Dedifferentiated amniotic fluid mesenchymal stem cell (primary cell): ENCODE measurements at regions not wholly inside any gene's neighbourhood (a gene's known extent, or its start where the extent isn't known, plus 50 kb on each side); places are given as distances from the start of the nearest gene placed in this dataset.
"Not testable (repeated sequence)": the region's sequence is repeated elsewhere in the genome, so short reads cannot be mapped to it uniquely, and the experiment has no call there.

Source experiments
- DNase-seq: peaks from one replicate; pipeline ENCODE4 v3.0.0-alpha.2; 2016; ENCODE audit errors: extremely low spot score

GRCh38 chr6:26234421-26235301, 130.3 kb upstream of the BTN3A2 start:
- DNase-seq, result peak; percentile 75

- no peak for DNase-seq
These were observed 129.7 kb upstream of the BTN3A2 start for GRCh38 chr6:26235302-26235670.

- DNase-seq, result not testable (repeated sequence)
These were observed 125.6 kb upstream of the BTN3A2 start for GRCh38 chr6:26239415-26239814.

GRCh38 chr6:26240157-26241032, 124.6 kb upstream of the BTN3A2 start:
- peak; percentile 90 for DNase-seq

- peak; percentile 65 for DNase-seq
These were observed 123.7 kb upstream of the BTN3A2 start for GRCh38 chr6:26241033-26241895.

GRCh38 chr6:26243132-26243531, 121.9 kb upstream of the BTN3A2 start:
- no peak for DNase-seq

- no peak for DNase-seq
These were observed 121.2 kb upstream of the BTN3A2 start for GRCh38 chr6:26243752-26244151.

GRCh38 chr6:26246058-26246457, 118.9 kb upstream of the BTN3A2 start:
- no peak for DNase-seq

- no peak for DNase-seq
These were observed 118.4 kb upstream of the BTN3A2 start for GRCh38 chr6:26246553-26246952.

- DNase-seq, result no peak
These were observed 115.4 kb upstream of the BTN3A2 start for GRCh38 chr6:26249707-26249956.

GRCh38 chr6:26249957-26250697, 114.9 kb upstream of the BTN3A2 start:
- peak; percentile 56 for DNase-seq

- DNase-seq, result peak; percentile 44
These were observed 114.3 kb upstream of the BTN3A2 start for GRCh38 chr6:26250698-26251044.

- peak; percentile 84 for DNase-seq
These were observed 113.5 kb upstream of the BTN3A2 start for GRCh38 chr6:26251354-26252076.

GRCh38 chr6:26252077-26252472, 112.9 kb upstream of the BTN3A2 start:
- no peak for DNase-seq

GRCh38 chr6:26254724-26255123, 110.3 kb upstream of the BTN3A2 start:
- no peak for DNase-seq

- DNase-seq, result no peak
These were observed 107.7 kb upstream of the BTN3A2 start for GRCh38 chr6:26257272-26257671.

GRCh38 chr6:26258212-26258977, 106.6 kb upstream of the BTN3A2 start:
- DNase-seq, result no peak

- no peak for DNase-seq
These were observed 104.8 kb upstream of the BTN3A2 start for GRCh38 chr6:26260110-26260637.

- DNase-seq, result no peak
These were observed 104.1 kb upstream of the BTN3A2 start for GRCh38 chr6:26260725-26261490.
